GM21717 (cell line): ENCODE measurements at regions not wholly inside any gene's neighbourhood (a gene's known extent, or its start where the extent isn't known, plus 50 kb on each side); places are given as distances from the start of the nearest gene placed in this dataset.

Source experiments
- ATAC-seq: cut with Tn5 transposase; IDR thresholded peaks from one replicate; pipeline ENCODE4 v1.9.1; 2021; ENCODE audit warnings: mild to moderate bottlenecking, moderate library complexity; ENCODE audit not compliant: unreplicated experiment

- no peak for ATAC-seq
Observed at GRCh38 chr6:14674867-14675648, 557.5 kb downstream of the CD83 start.

- no peak for ATAC-seq
Observed at GRCh38 chr6:14676064-14676463, 558.5 kb downstream of the CD83 start.

GRCh38 chr6:14676977-14677781 is 559.6 kb downstream of the CD83 start:
- ATAC-seq: no peak

GRCh38 chr6:14681699-14682487 is 564.0 kb upstream of the JARID2 start:
- no peak for ATAC-seq

- no peak for ATAC-seq
Observed at GRCh38 chr6:14682812-14683211, 563.1 kb upstream of the JARID2 start.

- no peak for ATAC-seq
Observed at GRCh38 chr6:14689639-14690038, 556.2 kb upstream of the JARID2 start.

- ATAC-seq: no peak
Observed at GRCh38 chr6:14690120-14691056, 555.5 kb upstream of the JARID2 start.

GRCh38 chr6:14692208-14692607 is 553.7 kb upstream of the JARID2 start:
- no peak for ATAC-seq

GRCh38 chr6:14693301-14694192 is 552.3 kb upstream of the JARID2 start:
- ATAC-seq: no peak

- ATAC-seq: no peak
Observed at GRCh38 chr6:14694308-14694707, 551.6 kb upstream of the JARID2 start.

- no peak for ATAC-seq
Observed at GRCh38 chr6:14695579-14695978, 550.3 kb upstream of the JARID2 start.

- no peak for ATAC-seq
Observed at GRCh38 chr6:14696367-14696766, 549.5 kb upstream of the JARID2 start.

- no peak for ATAC-seq
Observed at GRCh38 chr6:14697427-14697826, 548.4 kb upstream of the JARID2 start.

GRCh38 chr6:14699803-14700601 is 545.9 kb upstream of the JARID2 start:
- ATAC-seq: no peak

GRCh38 chr6:14701946-14702345 is 543.9 kb upstream of the JARID2 start:
- ATAC-seq: no peak

- no peak for ATAC-seq
Observed at GRCh38 chr6:14702678-14703077, 543.2 kb upstream of the JARID2 start.

GRCh38 chr6:14703586-14703985 is 542.3 kb upstream of the JARID2 start:
- ATAC-seq: no peak
